HG02870 (cell line): ENCODE measurements at regions not wholly inside any gene's neighbourhood (a gene's known extent, or its start where the extent isn't known, plus 50 kb on each side); places are given as distances from the start of the nearest gene placed in this dataset.
"Not testable (repeated sequence)": the region's sequence is repeated elsewhere in the genome, so short reads cannot be mapped to it uniquely, and the experiment has no call there.

ENCODE experiments used
- ATAC-seq: cut with Tn5 transposase; IDR thresholded peaks from one replicate; pipeline ENCODE4 v1.9.1; 2021; ENCODE audit warnings: mild to moderate bottlenecking, moderate library complexity; ENCODE audit not compliant: unreplicated experiment

- no peak for ATAC-seq
Measured at GRCh38 chr7:9680713-9681112, 1247.3 kb downstream of the NXPH1 start.

GRCh38 chr7:9681284-9681683 is 1247.9 kb downstream of the NXPH1 start:
- ATAC-seq, result no peak

- ATAC-seq, result no peak
Measured at GRCh38 chr7:9691286-9691685, 1257.9 kb downstream of the NXPH1 start.

- no peak for ATAC-seq
Measured at GRCh38 chr7:9698375-9698774, 1265.0 kb downstream of the NXPH1 start.

- no peak for ATAC-seq
Measured at GRCh38 chr7:9709216-9709615, 1264.5 kb upstream of the PHF14 start.

- ATAC-seq, result no peak
Measured at GRCh38 chr7:9711259-9711918, 1262.3 kb upstream of the PHF14 start.

- no peak for ATAC-seq
Measured at GRCh38 chr7:9718071-9718661, 1255.5 kb upstream of the PHF14 start.

GRCh38 chr7:9719303-9719702 is 1254.4 kb upstream of the PHF14 start:
- no peak for ATAC-seq

GRCh38 chr7:9719721-9720120 is 1254.0 kb upstream of the PHF14 start:
- ATAC-seq, result no peak

GRCh38 chr7:9725940-9726663 is 1247.6 kb upstream of the PHF14 start:
- ATAC-seq, result not testable (repeated sequence)

GRCh38 chr7:9726811-9727210 is 1246.9 kb upstream of the PHF14 start:
- not testable (repeated sequence) for ATAC-seq

- ATAC-seq, result not testable (repeated sequence)
Measured at GRCh38 chr7:9727467-9727869, 1246.2 kb upstream of the PHF14 start.

GRCh38 chr7:9728014-9728657 is 1245.5 kb upstream of the PHF14 start:
- not testable (repeated sequence) for ATAC-seq

GRCh38 chr7:9752033-9752432 is 1221.6 kb upstream of the PHF14 start:
- no peak for ATAC-seq

GRCh38 chr7:9761224-9761623 is 1212.4 kb upstream of the PHF14 start:
- ATAC-seq, result no peak

GRCh38 chr7:9776900-9777299 is 1196.8 kb upstream of the PHF14 start:
- no peak for ATAC-seq

- no peak for ATAC-seq
Measured at GRCh38 chr7:9778367-9778766, 1195.3 kb upstream of the PHF14 start.

GRCh38 chr7:9781710-9782109 is 1192.0 kb upstream of the PHF14 start:
- ATAC-seq, result no peak

GRCh38 chr7:9782275-9782674 is 1191.4 kb upstream of the PHF14 start:
- no peak for ATAC-seq

- no peak for ATAC-seq
Measured at GRCh38 chr7:9785211-9785610, 1188.5 kb upstream of the PHF14 start.

GRCh38 chr7:9796241-9796640 is 1177.4 kb upstream of the PHF14 start:
- ATAC-seq, result no peak
